Heart right ventricle (tissue), 16 donors: ENCODE measurements at regions not wholly inside any gene's neighbourhood (a gene's known extent, or its start where the extent isn't known, plus 50 kb on each side); places are given as distances from the start of the nearest gene placed in this dataset.
A peak's percentile ranks its signal among the peaks of the same experiment; 100 is the strongest.

Experiments
- ATAC-seq, 8 donors: fragments of 200-7000 bp; cut with Tn5 transposase; one replicate each; pipeline ENCODE4 v1.9.1; 2020; ENCODE audit warnings: mild to moderate bottlenecking in 8 of 8, moderate library complexity in 8 of 8, moderate number of reproducible peaks in 1 of 8
- DNase-seq, 2 donors: peaks; one replicate each; pipeline ENCODE4 v3.0.0-alpha.2; 2020
- H3K27ac ChIP-seq, 10 donors: fragments of 200-600 bp; sonication (generic) in 2 of 10; one replicate each; pipeline versions ENCODE4 v1.5.0 to v1.8.0; 2020 to 2022; ENCODE audit warnings: mild to moderate bottlenecking in 3 of 10
- H3K27me3 ChIP-seq, 7 donors: fragments of 200-600 bp; one replicate each; pipeline ENCODE4 v1.8.0; 2021 to 2022; ENCODE audit warnings: mild to moderate bottlenecking in 2 of 7
- H3K36me3 ChIP-seq, 9 donors: fragments of 200-600 bp; sonication (generic) in 1 of 9; one replicate each; pipeline versions ENCODE4 v1.5.0 to v1.8.0; 2020 to 2022; ENCODE audit warnings: mild to moderate bottlenecking in 2 of 9
- H3K4me1 ChIP-seq, 9 donors: fragments of 200-600 bp; sonication (generic) in 1 of 9; one replicate each; pipeline versions ENCODE4 v1.5.0 to v1.8.0; 2020 to 2022; ENCODE audit warnings: mild to moderate bottlenecking in 4 of 9
- H3K4me3 ChIP-seq, 10 donors: fragments of 200-600 bp; sonication (generic) in 2 of 10; one replicate each; pipeline versions ENCODE4 v1.5.0 to v1.8.0; 2020 to 2022; ENCODE audit warnings: mild to moderate bottlenecking in 7 of 10, moderate library complexity in 2 of 10
- H3K9me3 ChIP-seq, 11 donors: fragments of 200-600 bp in 10 of 11; sonication (generic) in 2 of 11; one replicate each; pipeline versions ENCODE4 v1.5.0 to v1.8.0; 2013 to 2022; ENCODE audit warnings: mild to moderate bottlenecking in 2 of 11, control low read depth in 1 of 11, moderate library complexity in 1 of 11
- CTCF ChIP-seq, 9 donors: fragments of 200-600 bp; sonication (generic) in 2 of 9; IDR thresholded peaks; one replicate each; pipeline versions ENCODE4 v1.5.0 to v1.8.0; 2021 to 2022; ENCODE audit warnings: antibody characterized with exemption in 9 of 9, mild to moderate bottlenecking in 5 of 9, moderate library complexity in 1 of 9
- WGBS, 2 donors: extraction: QIAGEN DNeasy Blood & Tissue Kit; methylation state at CpG; one replicate each; pipeline ENCODE4 v1.1.7; 2013; ENCODE audit warnings: inconsistent platforms in 1 of 2; 5-methylcytosine and 5-hydroxymethylcytosine counted together
- intact Hi-C, 10 donors: fragments of 100-400 bp; cut with DNase I; formaldehyde crosslinking; loops; one replicate each; pipeline versions ENCODE4 v1.11.1 to v1.14.2; 2022
- donor health status: Arrhythmogenic right ventricular cardiomyopathy.
- donor health status: ischemic (EF 13 %, LVEDD 7.1; RV severe dilation, severe dysfunction).
- donor health status: healthy with polysubstance abuse.
- donor health status: DM: no; HTN: yes; CAD: no.
- donor health status: DM: no; HTN: no; CAD: no.
- donor health status: ischemic (EF 25% LVEDD 6.9; RV normal size, moderate dysfunction).
- donor health status: ischemic (EF 25% LVEDD 5.7; RV mildly dilated, moderate dysfunction).
- donor health status: healthy.
- donor health status: DM: yes; HTN: yes; CAD: no.
- donor health status: Ischemic cardiomyopathy.
- donor health status: ischemic (EF 35%, LVEDD 5.7; RV mildly dilated, moderate dysfunction).
- donor health status: nonischemic (EF 11% LVEDD 7.7; RV severe dilation, severe dysfunction).
- donor health status: DM: yes; HTN: yes; CAD: no.
- donor health status: PGD.
- donor health status: ischemic (EF 29% LVEDD 5.4; RV normal size, mild dysfunction).
- donor health status: nonischemic (EF 23%, LVEDD 6.1; RV moderate dilation, normal function).

GRCh38 chr12:77687321-77687720 is 143.4 kb upstream of the NAV3 start:
- no peaks in the 10 kb centered on the region for H3K36me3 ChIP-seq
- TF ChIP-seq CTCF (IDR thresholded peaks at IDR 0.05), result no peak
- H3K27me3 ChIP-seq, result no peaks in the 10 kb centered on the region
- intact Hi-C loops, result loop anchor here in 9 of 10 donors (2.0 to 10.0 kb wide), 7 partner anchors 363 to 643 kb away; no protein-coding TSS in a partner anchor
- ATAC-seq (no peak), DNase-seq (no peak)
- H3K9me3 ChIP-seq, result no peaks in the 10 kb centered on the region
- no peak overlapping the region for H3K27ac ChIP-seq
- H3K4me1 ChIP-seq, result peaks cover 0 to 6% (median 0%) of the 10 kb centered on the region in 9 donors
- H3K4me3 ChIP-seq, result no peak overlapping the region
- WGBS, 2 donors, result 81 to 91% methylated on average over 3 of the region's 3 CpGs

GRCh38 chr12:77686760-77687159 is 143.9 kb upstream of the NAV3 start:
- 94 to 95% methylated on average over 2 of the region's 2 CpGs for WGBS, 2 donors
- no peak for ATAC-seq
- no peak overlapping the region for H3K4me3 ChIP-seq
- H3K4me1 ChIP-seq, result peaks cover 0 to 6% (median 0%) of the 10 kb centered on the region in 9 donors
- peak in 1 of 9 donors; percentile 8 for TF ChIP-seq CTCF (IDR thresholded peaks at IDR 0.05)
- no peaks in the 10 kb centered on the region for H3K36me3 ChIP-seq
- no peak for DNase-seq
- H3K27me3 ChIP-seq, result no peaks in the 10 kb centered on the region
- H3K27ac ChIP-seq, result no peak overlapping the region
- H3K9me3 ChIP-seq, result no peaks in the 10 kb centered on the region
- intact Hi-C loops, result loop anchor here in 9 of 10 donors (2.0 to 10.0 kb wide), 7 partner anchors 362 to 642 kb away; no protein-coding TSS in a partner anchor

GRCh38 chr12:77685901-77686300 is 144.8 kb upstream of the NAV3 start:
- intact Hi-C loops, result loop anchor here (2.0 to 10.0 kb wide), 9 partner anchors 361 to 641 kb away; no protein-coding TSS in a partner anchor
- Histone ChIP-seq H3K27ac (no peak overlapping the region), H3K36me3 (no peaks in the 10 kb centered on the region), H3K9me3 (no peaks in the 10 kb centered on the region), H3K27me3 (no peaks in the 10 kb centered on the region), H3K4me1 (peaks cover 0 to 6% (median 0%) of the 10 kb centered on the region in 9 donors), H3K4me3 (no peak overlapping the region)
- ATAC-seq, result no peak
- WGBS, 2 donors, result 97% methylated on average over 2 of the region's 2 CpGs
- no peak for TF ChIP-seq CTCF (IDR thresholded peaks at IDR 0.05)
- no peak for DNase-seq

GRCh38 chr12:77685112-77685511 is 145.6 kb upstream of the NAV3 start:
- Histone ChIP-seq H3K4me1 (peaks cover 0 to 6% (median 0%) of the 10 kb centered on the region in 9 donors), H3K36me3 (no peaks in the 10 kb centered on the region), H3K27ac (no peak overlapping the region), H3K4me3 (peak overlapping the region in 5 of 10 donors; percentile 2 to 13 (median 11)), H3K27me3 (no peaks in the 10 kb centered on the region), H3K9me3 (no peaks in the 10 kb centered on the region)
- DNase-seq, result peak in 1 of 2 donors; percentile 69
- ATAC-seq, result peak in 6 of 8 donors; percentile 64 to 88 (median 70)
- intact Hi-C loops, result loop anchor here (2.0 to 10.0 kb wide), 9 partner anchors 360 to 640 kb away; no protein-coding TSS in a partner anchor
- WGBS, 2 donors, result 4 to 9% methylated on average over 6 of the region's 6 CpGs
- peak; percentile 41 to 76 (median 58) for TF ChIP-seq CTCF (IDR thresholded peaks at IDR 0.05)
